Stimulated activated effector memory CD8-positive, alpha-beta T cell treated with anti-CD3 and anti-CD28 coated beads, Interleukin-12 subunit alpha, Interleukin-12 subunit beta, amount 100 ng/mL, for 72 hours (primary cell): ENCODE measurements at regions not wholly inside any gene's neighbourhood (a gene's known extent, or its start where the extent isn't known, plus 50 kb on each side); places are given as distances from the start of the nearest gene placed in this dataset.

Source experiments
- ATAC-seq: fragments of 150-1000 bp; cut with Tn5 transposase; 2 replicates; pipeline ENCODE4 v1.10.0; 2021
- DNase-seq, 2 donors: peaks; one replicate each; pipeline ENCODE4 v3.0.0; 2021 to 2022; ENCODE audit warnings: low spot score in 2 of 2
- H3K27ac Mint-ChIP-seq: one replicate; pipeline ENCODE4 v1.8.0; 2022; ENCODE audit warnings: mild to moderate bottlenecking, mixed read lengths
- H3K36me3 Mint-ChIP-seq: one replicate; pipeline ENCODE4 v1.8.0; 2022; ENCODE audit warnings: mild to moderate bottlenecking, mixed read lengths
- H3K4me1 Mint-ChIP-seq: one replicate; pipeline ENCODE4 v1.8.0; 2022; ENCODE audit warnings: mixed read lengths
- H3K4me3 Mint-ChIP-seq: one replicate; pipeline ENCODE4 v1.8.0; 2022; ENCODE audit warnings: mild to moderate bottlenecking, mixed read lengths
- H3K9me3 Mint-ChIP-seq: one replicate; pipeline ENCODE4 v1.8.0; 2022; ENCODE audit warnings: mixed read lengths

GRCh38 chr20:7180256-7181045 lies 413.0 kb downstream of the BMP2 start:
- ATAC-seq: no peak
- Mint-ChIP-seq H3K4me3 (no peak overlapping the region), H3K4me1 (no peaks in the 10 kb centered on the region), H3K9me3 (peaks cover 29% of the 10 kb centered on the region), H3K27ac (no peak overlapping the region), H3K36me3 (no peaks in the 10 kb centered on the region)
- DNase-seq: no peak

GRCh38 chr20:7189231-7189630 lies 421.7 kb downstream of the BMP2 start:
- Mint-ChIP-seq H3K4me3 (no peak overlapping the region), H3K4me1 (no peaks in the 10 kb centered on the region), H3K9me3 (peaks cover 5% of the 10 kb centered on the region), H3K27ac (no peak overlapping the region), H3K36me3 (no peaks in the 10 kb centered on the region)
- no peak for ATAC-seq
- DNase-seq: no peak

- DNase-seq: no peak
- H3K27ac Mint-ChIP-seq: no peak overlapping the region
- H3K36me3 Mint-ChIP-seq: no peaks in the 10 kb centered on the region
- no peak overlapping the region for H3K4me3 Mint-ChIP-seq
- no peaks in the 10 kb centered on the region for H3K4me1 Mint-ChIP-seq
- peaks cover 6% of the 10 kb centered on the region for H3K9me3 Mint-ChIP-seq
- ATAC-seq: no peak
Observed at GRCh38 chr20:7193681-7194080, 426.2 kb downstream of the BMP2 start.

GRCh38 chr20:7195704-7196103 lies 428.2 kb downstream of the BMP2 start:
- no peaks in the 10 kb centered on the region for H3K36me3 Mint-ChIP-seq
- no peak overlapping the region for H3K4me3 Mint-ChIP-seq
- ATAC-seq (no peak), DNase-seq (no peak)
- H3K9me3 Mint-ChIP-seq: peaks cover 4% of the 10 kb centered on the region
- H3K4me1 Mint-ChIP-seq: no peaks in the 10 kb centered on the region
- H3K27ac Mint-ChIP-seq: no peak overlapping the region

GRCh38 chr20:7196481-7196880 lies 429.0 kb downstream of the BMP2 start:
- ATAC-seq (no peak), DNase-seq (no peak)
- H3K36me3 Mint-ChIP-seq: no peaks in the 10 kb centered on the region
- H3K27ac Mint-ChIP-seq: no peak overlapping the region
- H3K4me3 Mint-ChIP-seq: no peak overlapping the region
- peaks cover 2% of the 10 kb centered on the region for H3K9me3 Mint-ChIP-seq
- H3K4me1 Mint-ChIP-seq: no peaks in the 10 kb centered on the region

GRCh38 chr20:7199861-7200260 lies 432.4 kb downstream of the BMP2 start:
- H3K36me3 Mint-ChIP-seq: no peaks in the 10 kb centered on the region
- H3K9me3 Mint-ChIP-seq: peaks cover 3% of the 10 kb centered on the region
- ATAC-seq (no peak), DNase-seq (no peak)
- no peak overlapping the region for H3K4me3 Mint-ChIP-seq
- no peak overlapping the region for H3K27ac Mint-ChIP-seq
- no peaks in the 10 kb centered on the region for H3K4me1 Mint-ChIP-seq

- H3K9me3 Mint-ChIP-seq: peaks cover 10% of the 10 kb centered on the region
- ATAC-seq (no peak), DNase-seq (no peak)
- no peaks in the 10 kb centered on the region for H3K4me1 Mint-ChIP-seq
- H3K4me3 Mint-ChIP-seq: no peak overlapping the region
- no peaks in the 10 kb centered on the region for H3K36me3 Mint-ChIP-seq
- H3K27ac Mint-ChIP-seq: no peak overlapping the region
Observed at GRCh38 chr20:7207186-7207798, 439.8 kb downstream of the BMP2 start.

- no peak overlapping the region for H3K4me3 Mint-ChIP-seq
- ATAC-seq: no peak
- no peaks in the 10 kb centered on the region for H3K4me1 Mint-ChIP-seq
- peaks cover 11% of the 10 kb centered on the region for H3K9me3 Mint-ChIP-seq
- no peaks in the 10 kb centered on the region for H3K36me3 Mint-ChIP-seq
- no peak for DNase-seq
- no peak overlapping the region for H3K27ac Mint-ChIP-seq
Observed at GRCh38 chr20:7210910-7211309, 443.4 kb downstream of the BMP2 start.

- Mint-ChIP-seq H3K27ac (no peak overlapping the region), H3K4me3 (no peak overlapping the region), H3K9me3 (peaks cover 12% of the 10 kb centered on the region), H3K4me1 (no peaks in the 10 kb centered on the region), H3K36me3 (no peaks in the 10 kb centered on the region)
- ATAC-seq (no peak), DNase-seq (no peak)
Observed at GRCh38 chr20:7214081-7214740, 446.7 kb downstream of the BMP2 start.

GRCh38 chr20:7217606-7218005 lies 450.1 kb downstream of the BMP2 start:
- ATAC-seq (no peak), DNase-seq (no peak)
- Mint-ChIP-seq H3K36me3 (no peaks in the 10 kb centered on the region), H3K4me1 (no peaks in the 10 kb centered on the region), H3K27ac (no peak overlapping the region), H3K9me3 (peaks cover 14% of the 10 kb centered on the region), H3K4me3 (no peak overlapping the region)

- DNase-seq: no peak
- ATAC-seq: no peak
- peaks cover 20% of the 10 kb centered on the region for H3K9me3 Mint-ChIP-seq
- no peaks in the 10 kb centered on the region for H3K36me3 Mint-ChIP-seq
- no peak overlapping the region for H3K27ac Mint-ChIP-seq
- no peaks in the 10 kb centered on the region for H3K4me1 Mint-ChIP-seq
- no peak overlapping the region for H3K4me3 Mint-ChIP-seq
Observed at GRCh38 chr20:7220755-7221154, 453.3 kb downstream of the BMP2 start.

GRCh38 chr20:7226156-7226555 lies 458.7 kb downstream of the BMP2 start:
- no peak for ATAC-seq

GRCh38 chr20:7231303-7231702 lies 463.8 kb downstream of the BMP2 start:
- Mint-ChIP-seq H3K27ac (no peak overlapping the region), H3K4me1 (no peaks in the 10 kb centered on the region), H3K36me3 (no peaks in the 10 kb centered on the region), H3K9me3 (peaks cover 11% of the 10 kb centered on the region), H3K4me3 (no peak overlapping the region)
- no peak for DNase-seq
- ATAC-seq: no peak

More at GRCh38 chr20:7226156-7226555, 458.7 kb downstream of the BMP2 start:
- Mint-ChIP-seq H3K36me3 (no peaks in the 10 kb centered on the region), H3K4me3 (no peak overlapping the region), H3K9me3 (peaks cover 14% of the 10 kb centered on the region), H3K4me1 (no peaks in the 10 kb centered on the region), H3K27ac (no peak overlapping the region)
- no peak for DNase-seq

- Mint-ChIP-seq H3K27ac (no peak overlapping the region), H3K9me3 (peaks cover 8% of the 10 kb centered on the region), H3K4me1 (no peaks in the 10 kb centered on the region), H3K4me3 (no peak overlapping the region), H3K36me3 (no peaks in the 10 kb centered on the region)
- ATAC-seq (no peak), DNase-seq (no peak)
Observed at GRCh38 chr20:7232796-7233195, 465.3 kb downstream of the BMP2 start.

GRCh38 chr20:7237251-7237650 lies 469.8 kb downstream of the BMP2 start:
- H3K36me3 Mint-ChIP-seq: no peaks in the 10 kb centered on the region
- peaks cover 14% of the 10 kb centered on the region for H3K9me3 Mint-ChIP-seq
- no peak for DNase-seq
- H3K4me1 Mint-ChIP-seq: no peaks in the 10 kb centered on the region
- H3K4me3 Mint-ChIP-seq: no peak overlapping the region
- no peak for ATAC-seq
- H3K27ac Mint-ChIP-seq: no peak overlapping the region

GRCh38 chr20:7240490-7240889 lies 473.0 kb downstream of the BMP2 start:
- no peak overlapping the region for H3K27ac Mint-ChIP-seq
- peaks cover 9% of the 10 kb centered on the region for H3K9me3 Mint-ChIP-seq
- no peaks in the 10 kb centered on the region for H3K36me3 Mint-ChIP-seq
- DNase-seq: no peak
- no peaks in the 10 kb centered on the region for H3K4me1 Mint-ChIP-seq
- no peak for ATAC-seq
- H3K4me3 Mint-ChIP-seq: no peak overlapping the region
